GM12865 (cell line): ENCODE measurements at regions not wholly inside any gene's neighbourhood (a gene's known extent, or its start where the extent isn't known, plus 50 kb on each side); places are given as distances from the start of the nearest gene placed in this dataset.
"Not testable (repeated sequence)": the region's sequence is repeated elsewhere in the genome, so short reads cannot be mapped to it uniquely, and the experiment has no call there.

Experiments used
- DNase-seq: peaks from one replicate; pipeline ENCODE4 v3.0.0; 2010; ENCODE audit warnings: low read depth
- H3K4me3 ChIP-seq: 2 replicates; pipeline ENCODE4 v1.5.1; 2011; ENCODE audit warnings: mild to moderate bottlenecking, low read depth, low read length, control low read depth
- TF ChIP-seq, protein P1 (sequence below): IDR thresholded peaks from 2 replicates; pipeline ENCODE4 v1.5.1; 2011; ENCODE audit warnings: low read length, control low read depth, low read depth, inconsistent platforms; ENCODE audit not compliant: insufficient read depth; ENCODE audit errors: missing control alignments

DNA sequence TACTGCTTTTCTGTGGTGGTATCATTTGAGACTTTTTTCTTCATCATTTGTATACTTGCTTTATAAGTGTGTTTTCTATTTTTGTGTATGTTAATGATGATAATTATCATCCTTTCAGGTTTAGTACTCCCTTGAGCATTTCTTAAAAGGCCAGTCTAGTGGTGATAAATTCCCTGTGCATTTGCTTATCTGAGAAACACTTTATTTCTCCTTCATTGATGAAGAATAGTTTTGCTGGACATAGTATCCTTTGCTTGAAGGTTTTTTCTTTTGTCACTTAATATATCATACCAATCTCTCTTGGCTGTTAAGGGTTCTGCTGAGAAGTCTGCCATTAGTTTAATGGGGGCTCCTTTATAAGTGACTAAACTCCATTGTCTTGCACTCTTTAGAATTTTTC, 123.2 kb upstream of the IRAK1BP1 start:
- no peak for DNase-seq
- H3K4me3 ChIP-seq, result no peak overlapping the region
- TF ChIP-seq, protein P1, sequence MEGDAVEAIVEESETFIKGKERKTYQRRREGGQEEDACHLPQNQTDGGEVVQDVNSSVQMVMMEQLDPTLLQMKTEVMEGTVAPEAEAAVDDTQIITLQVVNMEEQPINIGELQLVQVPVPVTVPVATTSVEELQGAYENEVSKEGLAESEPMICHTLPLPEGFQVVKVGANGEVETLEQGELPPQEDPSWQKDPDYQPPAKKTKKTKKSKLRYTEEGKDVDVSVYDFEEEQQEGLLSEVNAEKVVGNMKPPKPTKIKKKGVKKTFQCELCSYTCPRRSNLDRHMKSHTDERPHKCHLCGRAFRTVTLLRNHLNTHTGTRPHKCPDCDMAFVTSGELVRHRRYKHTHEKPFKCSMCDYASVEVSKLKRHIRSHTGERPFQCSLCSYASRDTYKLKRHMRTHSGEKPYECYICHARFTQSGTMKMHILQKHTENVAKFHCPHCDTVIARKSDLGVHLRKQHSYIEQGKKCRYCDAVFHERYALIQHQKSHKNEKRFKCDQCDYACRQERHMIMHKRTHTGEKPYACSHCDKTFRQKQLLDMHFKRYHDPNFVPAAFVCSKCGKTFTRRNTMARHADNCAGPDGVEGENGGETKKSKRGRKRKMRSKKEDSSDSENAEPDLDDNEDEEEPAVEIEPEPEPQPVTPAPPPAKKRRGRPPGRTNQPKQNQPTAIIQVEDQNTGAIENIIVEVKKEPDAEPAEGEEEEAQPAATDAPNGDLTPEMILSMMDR, result no peak

DNA sequence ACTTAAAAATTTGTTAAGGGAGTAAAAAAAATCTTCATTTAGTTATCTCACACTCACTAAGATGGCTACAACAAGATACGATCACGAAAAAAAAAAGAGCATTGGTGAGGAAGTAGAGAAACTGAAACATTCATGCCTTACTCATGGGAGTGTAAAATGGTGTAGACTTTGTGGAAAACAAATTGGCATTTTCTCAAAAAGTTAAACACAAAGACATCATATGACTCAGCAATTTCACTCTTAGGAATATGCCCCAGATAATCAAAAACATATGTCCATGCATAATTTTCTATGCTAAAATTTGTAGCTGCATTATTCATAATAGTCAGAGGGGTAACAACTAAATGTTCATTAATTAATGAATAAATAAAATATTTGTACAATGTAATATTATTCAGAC, 120.9 kb upstream of the IRAK1BP1 start:
- H3K4me3 ChIP-seq, result no peak overlapping the region
- TF ChIP-seq, protein P1, result no peak
- DNase-seq, result no peak

DNA sequence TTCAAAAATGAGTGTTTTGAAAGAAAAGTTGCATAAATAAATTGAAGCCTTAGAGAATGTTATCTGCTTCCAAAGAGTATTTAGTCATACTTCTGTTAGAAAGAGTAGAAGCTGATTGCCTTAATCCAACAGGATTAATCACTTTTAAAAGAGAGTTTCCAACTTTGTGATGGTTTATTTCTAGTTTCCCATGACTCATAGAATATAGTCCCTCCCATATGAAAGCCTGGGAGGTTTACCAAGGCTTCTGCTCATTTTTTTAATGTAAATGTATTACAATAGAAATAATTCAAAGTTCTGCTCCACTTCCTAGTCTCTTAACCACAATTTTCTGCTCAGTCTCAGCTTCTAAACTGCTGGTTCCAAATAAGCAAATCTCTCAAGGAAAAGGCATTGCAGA, 118.0 kb upstream of the IRAK1BP1 start:
- no peak for DNase-seq
- TF ChIP-seq, protein P1, result no peak
- no peak overlapping the region for H3K4me3 ChIP-seq

DNA sequence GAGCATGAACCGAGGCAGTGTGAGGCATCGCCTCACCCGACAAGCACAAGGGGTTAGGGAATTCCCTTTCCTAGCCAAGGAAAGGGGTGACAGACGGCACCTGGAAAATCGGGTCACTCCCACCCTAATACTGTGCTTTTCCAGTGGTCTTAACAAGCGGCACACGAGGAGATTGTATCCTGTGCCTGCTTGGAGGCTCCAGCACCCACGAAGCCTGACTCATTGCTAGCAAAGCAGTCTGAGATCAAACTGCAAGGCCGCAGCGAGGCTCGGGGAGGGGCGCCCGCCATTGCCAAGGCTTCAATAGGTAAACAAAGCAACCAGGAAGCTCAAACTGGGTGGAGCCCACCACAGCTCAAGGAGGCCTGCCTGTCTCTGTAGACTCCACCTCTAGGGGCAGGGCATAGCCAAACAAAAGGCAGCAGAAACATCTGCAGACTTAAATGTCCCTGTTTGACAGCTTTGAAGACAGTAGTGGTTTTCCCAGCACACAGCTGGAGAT, 109.0 kb upstream of the IRAK1BP1 start:
- DNase-seq, H3K4me3 ChIP-seq: not testable (repeated sequence)

DNA sequence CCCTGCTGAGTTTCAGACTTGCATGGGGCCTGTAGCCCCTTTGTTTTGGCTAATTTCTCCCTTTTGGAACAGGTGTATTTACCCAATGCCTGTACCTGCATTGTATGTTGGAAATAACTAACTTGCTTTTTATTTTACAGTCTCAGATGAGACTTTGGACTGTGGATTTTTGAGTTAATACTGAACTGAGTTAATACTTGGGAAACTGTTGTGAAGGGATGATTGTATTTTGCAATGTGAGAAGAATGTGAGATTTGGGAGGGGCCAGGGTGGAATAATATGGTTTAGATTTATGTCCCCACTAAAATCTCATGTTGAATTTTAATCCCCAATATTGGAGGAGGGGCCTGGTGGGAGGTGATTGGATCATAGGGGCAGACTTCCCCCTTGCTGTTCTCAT, 99.1 kb upstream of the IRAK1BP1 start:
- DNase-seq, result no peak
- TF ChIP-seq, protein P1, result no peak
- no peak overlapping the region for H3K4me3 ChIP-seq

DNA sequence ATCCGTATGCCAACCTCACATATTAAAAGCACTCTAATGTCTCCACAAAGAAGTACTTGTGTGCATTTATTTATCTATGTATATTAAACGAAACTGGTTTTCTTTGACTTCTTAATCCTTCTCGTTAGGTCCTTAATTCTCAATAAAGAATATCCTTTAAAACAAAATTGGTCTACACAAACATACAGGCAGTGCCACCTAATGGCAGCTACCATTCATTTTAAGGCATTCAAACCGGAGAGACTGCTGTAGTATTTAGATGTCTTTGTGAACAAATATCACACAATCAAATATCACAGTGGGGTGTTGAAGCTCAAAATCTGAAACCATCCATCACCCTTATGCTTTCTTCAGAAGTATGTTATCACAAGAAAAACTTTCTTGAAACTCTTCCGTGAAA, 96.6 kb upstream of the IRAK1BP1 start:
- TF ChIP-seq, protein P1, result no peak
- H3K4me3 ChIP-seq, result no peak overlapping the region
- DNase-seq, result no peak

DNA sequence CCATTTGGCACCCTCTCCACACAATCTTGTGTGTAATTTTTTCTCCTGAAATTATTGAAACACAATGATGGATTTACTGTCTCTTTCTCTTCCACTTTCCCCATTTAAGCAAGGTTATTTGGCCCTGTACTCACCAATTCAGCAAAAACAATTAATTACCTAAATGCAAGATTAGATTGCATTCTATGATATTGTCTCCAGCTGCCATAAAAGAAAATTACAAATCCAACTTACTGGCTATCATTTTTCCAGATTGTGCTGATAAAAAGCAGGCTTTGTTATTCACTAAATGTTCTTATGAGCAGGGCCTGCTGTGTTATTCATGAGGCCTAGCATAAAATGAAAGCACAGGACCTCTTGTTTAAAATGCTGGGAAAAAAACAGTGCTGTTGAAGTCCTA, 95.8 kb upstream of the IRAK1BP1 start:
- H3K4me3 ChIP-seq, result no peak overlapping the region
- DNase-seq, result no peak
- TF ChIP-seq, protein P1, result no peak
